Loucy (cell line): ENCODE measurements at regions not wholly inside any gene's neighbourhood (a gene's known extent, or its start where the extent isn't known, plus 50 kb on each side); places are given as distances from the start of the nearest gene placed in this dataset.

Source experiments
- H2AFZ ChIP-seq: fragments of 200-600 bp; sonication (generic); 2 replicates; pipeline ENCODE4 v1.6.0; 2016; ENCODE audit warnings: antibody characterized with exemption, mild to moderate bottlenecking, low read length, moderate library complexity
- H3F3A ChIP-seq: fragments of 200-600 bp; 2 replicates; pipeline ENCODE4 v1.6.0; 2016; ENCODE audit warnings: antibody characterized with exemption, low read depth, mild to moderate bottlenecking
- H3K27me3 ChIP-seq: fragments of 200-600 bp; sonication (generic); 2 replicates; pipeline ENCODE4 v1.6.1; 2014; ENCODE audit warnings: low read length, mild to moderate bottlenecking; ENCODE audit not compliant: insufficient read depth, poor library complexity, severe bottlenecking
- H3K36me3 ChIP-seq: fragments of 200-600 bp; sonication (generic); 2 replicates; pipeline ENCODE4 v1.6.1; 2016; ENCODE audit warnings: low read length; ENCODE audit not compliant: insufficient read depth
- H3K4me1 ChIP-seq: fragments of 200-600 bp; sonication (generic); 2 replicates; pipeline ENCODE4 v1.5.1; 2014; ENCODE audit warnings: low read length, mild to moderate bottlenecking; ENCODE audit not compliant: insufficient read depth, poor library complexity, severe bottlenecking
- H3K4me2 ChIP-seq: fragments of 200-600 bp; sonication (generic); 2 replicates; pipeline ENCODE4 v1.6.0; 2014; ENCODE audit warnings: antibody characterized with exemption, low read length, low read depth, mild to moderate bottlenecking; ENCODE audit not compliant: poor library complexity, severe bottlenecking
- H3K4me3 ChIP-seq: fragments of 200-600 bp; sonication (generic); 2 replicates; pipeline ENCODE4 v1.5.1; 2014; ENCODE audit warnings: low read length, mild to moderate bottlenecking, mixed read lengths; ENCODE audit not compliant: poor library complexity, severe bottlenecking
- H3K79me2 ChIP-seq: fragments of 200-600 bp; sonication (generic); 2 replicates; pipeline ENCODE4 v1.6.1; 2014; ENCODE audit warnings: low read length; ENCODE audit not compliant: insufficient read depth
- H3K9ac ChIP-seq: fragments of 200-600 bp; sonication (generic); 2 replicates; pipeline ENCODE4 v1.6.0; 2014; ENCODE audit warnings: mild to moderate bottlenecking, low read depth, low read length, moderate library complexity; ENCODE audit not compliant: poor library complexity, severe bottlenecking
- H3K9me2 ChIP-seq: fragments of 200-600 bp; sonication (generic); replicated peaks from 2 replicates; pipeline ENCODE4 v1.6.1; 2016; ENCODE audit warnings: low read depth, low read length, mixed read lengths
- H3K9me3 ChIP-seq: fragments of 200-600 bp; sonication (generic); 2 replicates; pipeline ENCODE4 v1.6.1; 2014; ENCODE audit warnings: mild to moderate bottlenecking, antibody characterized with exemption, low read length, low read depth; ENCODE audit not compliant: insufficient read depth
- H4K20me1 ChIP-seq: fragments of 200-600 bp; sonication (generic); 2 replicates; pipeline ENCODE4 v1.6.0; 2014; ENCODE audit warnings: antibody characterized with exemption, low read length, mild to moderate bottlenecking; ENCODE audit not compliant: insufficient read depth, poor library complexity, severe bottlenecking
- CTCF ChIP-seq: fragments of 200-600 bp; sonication (generic); conservative IDR thresholded peaks from 2 replicates; pipeline ENCODE4 v1.5.1; 2014; ENCODE audit warnings: mild to moderate bottlenecking, antibody characterized with exemption, low read length
- EZH2phosphoT487 ChIP-seq: fragments of 200-600 bp; IDR thresholded peaks from 2 replicates; pipeline ENCODE4 v1.6.1; 2018; ENCODE audit warnings: antibody characterized with exemption, mild to moderate bottlenecking, moderate library complexity, borderline replicate concordance

GRCh38 chr12:86675197-86675596 lies 419.0 kb upstream of the MGAT4C start:
- Histone ChIP-seq H3K9ac (no peak overlapping the region), H3F3A (no peaks in the 10 kb centered on the region), H3K4me1 (no peaks in the 10 kb centered on the region), H4K20me1 (no peaks in the 10 kb centered on the region), H3K4me2 (no peak overlapping the region), H2AFZ (no peak overlapping the region), H3K9me3 (no peaks in the 10 kb centered on the region), H3K36me3 (no peaks in the 10 kb centered on the region), H3K4me3 (no peak overlapping the region), H3K79me2 (no peaks in the 10 kb centered on the region), H3K9me2 (no peaks in the 10 kb centered on the region), H3K27me3 (no peaks in the 10 kb centered on the region)
- TF ChIP-seq CTCF (no peak), EZH2phosphoT487 (no peak)

DNA sequence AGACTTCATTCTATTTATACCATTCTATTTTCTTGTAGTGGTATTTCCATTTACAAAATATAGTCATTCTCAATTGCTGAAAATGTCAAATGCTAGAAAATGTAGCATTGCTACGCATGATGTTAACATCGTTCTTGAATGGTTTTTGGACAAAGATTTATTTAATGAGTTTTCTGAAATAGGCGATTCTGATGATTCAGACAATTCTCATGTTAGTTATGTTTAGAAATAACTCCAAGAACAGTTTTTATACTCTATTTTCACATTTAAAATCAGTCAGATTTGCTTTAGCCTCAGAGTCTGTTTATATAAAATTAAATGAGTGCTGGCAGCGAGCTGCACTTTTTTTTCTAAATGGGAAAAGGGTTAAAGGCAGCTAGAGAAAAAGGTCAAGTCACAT lies 414.8 kb upstream of the MGAT4C start:
- Histone ChIP-seq H3K27me3 (no peaks in the 10 kb centered on the region), H3K4me1 (no peaks in the 10 kb centered on the region), H2AFZ (no peak overlapping the region), H3K79me2 (no peaks in the 10 kb centered on the region), H3K9me2 (no peaks in the 10 kb centered on the region), H3K4me3 (no peak overlapping the region), H3K9me3 (no peaks in the 10 kb centered on the region), H4K20me1 (no peaks in the 10 kb centered on the region), H3K36me3 (no peaks in the 10 kb centered on the region), H3K9ac (no peak overlapping the region), H3K4me2 (no peak overlapping the region), H3F3A (no peaks in the 10 kb centered on the region)
- TF ChIP-seq EZH2phosphoT487, result no peak

DNA sequence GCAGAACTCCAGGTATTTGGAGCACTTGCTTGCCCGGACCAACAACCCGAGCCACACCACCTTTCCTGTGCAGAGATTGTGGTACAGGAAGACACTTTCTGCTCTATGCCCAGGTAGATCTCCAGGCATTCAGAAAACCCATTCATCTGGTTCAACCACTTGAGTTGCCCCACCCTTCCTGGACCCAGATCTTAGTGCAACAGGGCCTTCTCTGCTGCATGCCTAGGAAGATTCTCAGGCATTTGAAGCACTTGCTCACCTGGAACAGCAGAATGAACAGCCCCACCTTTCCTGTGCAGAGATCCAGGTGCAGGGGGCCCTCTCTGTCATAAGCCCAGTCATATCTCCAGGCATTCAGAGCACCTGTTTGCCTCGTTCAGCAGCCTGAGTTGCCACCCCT lies 412.8 kb upstream of the MGAT4C start:
- no peaks in the 10 kb centered on the region for H3K36me3 ChIP-seq
- TF ChIP-seq EZH2phosphoT487, result no peak
- no peak for TF ChIP-seq CTCF
- H3K4me2 ChIP-seq, result no peak overlapping the region
- H3K79me2 ChIP-seq, result no peaks in the 10 kb centered on the region
- no peak overlapping the region for H2AFZ ChIP-seq
- H3K9me2 ChIP-seq, result no peaks in the 10 kb centered on the region
- H3K27me3 ChIP-seq, result no peaks in the 10 kb centered on the region
- no peaks in the 10 kb centered on the region for H4K20me1 ChIP-seq
- H3K4me1 ChIP-seq, result no peaks in the 10 kb centered on the region
- H3F3A ChIP-seq, result no peaks in the 10 kb centered on the region
- H3K9me3 ChIP-seq, result no peaks in the 10 kb centered on the region
- no peak overlapping the region for H3K4me3 ChIP-seq
- no peak overlapping the region for H3K9ac ChIP-seq

- Histone ChIP-seq H3K4me1 (no peaks in the 10 kb centered on the region), H3K9ac (no peak overlapping the region), H3K9me3 (no peaks in the 10 kb centered on the region), H2AFZ (no peak overlapping the region), H3K4me2 (no peak overlapping the region), H3K4me3 (no peak overlapping the region), H3F3A (no peaks in the 10 kb centered on the region), H3K36me3 (no peaks in the 10 kb centered on the region), H3K79me2 (no peaks in the 10 kb centered on the region), H3K27me3 (no peaks in the 10 kb centered on the region), H4K20me1 (no peaks in the 10 kb centered on the region), H3K9me2 (no peaks in the 10 kb centered on the region)
- TF ChIP-seq EZH2phosphoT487, result no peak
- TF ChIP-seq CTCF, result no peak
Observed at GRCh38 chr12:86666316-86666715, 410.1 kb upstream of the MGAT4C start.
